CD14-positive monocyte (primary cell): ENCODE measurements at regions not wholly inside any gene's neighbourhood (a gene's known extent, or its start where the extent isn't known, plus 50 kb on each side); places are given as distances from the start of the nearest gene placed in this dataset.
A peak's percentile ranks its signal among the peaks of the same experiment; 100 is the strongest.

Experiments used
- DNase-seq, 3 donors: peaks; one replicate each; pipeline ENCODE4 v3.0.0-alpha.2; 2011 to 2022
- H2AFZ ChIP-seq: 2 replicates; pipeline ENCODE4 v1.6.0; 2012; ENCODE audit warnings: mild to moderate bottlenecking, low read depth, low read length, inconsistent platforms; ENCODE audit not compliant: insufficient read depth, poor library complexity, severe bottlenecking
- H3K27ac ChIP-seq, 2 donors: 1 replicate in 1 of 2; 2 replicates in 1 of 2; pipeline ENCODE4 v1.5.1; 2012 to 2013; ENCODE audit warnings: low read length in 2 of 2, control low read depth in 1 of 2, inconsistent platforms in 1 of 2, low read depth in 1 of 2, mild to moderate bottlenecking in 1 of 2
- H3K27me3 ChIP-seq, 2 donors: one replicate each; pipeline versions ENCODE4 v1.6.0 to v1.6.1; 2011 to 2013; ENCODE audit warnings: low read length in 2 of 2; ENCODE audit not compliant: control insufficient read depth in 2 of 2, insufficient read depth in 2 of 2
- H3K36me3 ChIP-seq, 2 donors: replicated peaks in 1 of 2; 1 replicate in 1 of 2; 2 replicates in 1 of 2; pipeline versions ENCODE4 v1.5.1 to v1.6.1; 2012 to 2013; ENCODE audit warnings: low read length in 2 of 2, control low read depth in 1 of 2, inconsistent platforms in 1 of 2, mild to moderate bottlenecking in 1 of 2; ENCODE audit not compliant: insufficient read depth in 2 of 2, control insufficient read depth in 1 of 2
- H3K4me1 ChIP-seq, 2 donors: 1 replicate in 1 of 2; 2 replicates in 1 of 2; pipeline versions ENCODE4 v1.5.1 to v1.6.1; 2012 to 2013; ENCODE audit warnings: low read length in 2 of 2, control low read depth in 1 of 2, inconsistent platforms in 1 of 2, mild to moderate bottlenecking in 1 of 2, moderate library complexity in 1 of 2; ENCODE audit not compliant: insufficient read depth in 2 of 2, control insufficient read depth in 1 of 2
- H3K4me2 ChIP-seq: replicated peaks from 2 replicates; pipeline ENCODE3; 2012; ENCODE audit warnings: low read length, moderate library complexity, mild to moderate bottlenecking; ENCODE audit not compliant: poor library complexity, severe bottlenecking; ENCODE audit errors: extremely low read depth
- H3K4me3 ChIP-seq, 3 experiments: fragments of 200-600 bp in 1 of 3; sonication (generic) in 1 of 3; replicated peaks in 1 of 3; 1 replicate in 2 of 3; 2 replicates in 1 of 3; pipeline ENCODE4 v1.5.1; 2011 to 2013; ENCODE audit warnings: low read length in 3 of 3, mild to moderate bottlenecking in 3 of 3, control low read depth in 2 of 3, low read depth in 2 of 3, inconsistent platforms in 1 of 3, moderate library complexity in 1 of 3
- H3K79me2 ChIP-seq: 2 replicates; pipeline ENCODE4 v1.6.0; 2012; ENCODE audit warnings: mild to moderate bottlenecking, control low read depth, inconsistent platforms, low read length, moderate library complexity; ENCODE audit not compliant: insufficient read depth
- H3K9ac ChIP-seq: 2 replicates; pipeline ENCODE4 v1.6.0; 2017; ENCODE audit warnings: low read length, mild to moderate bottlenecking; ENCODE audit not compliant: insufficient read depth, poor library complexity, severe bottlenecking
- H3K9me3 ChIP-seq, 2 donors: replicated peaks in 1 of 2; 1 replicate in 1 of 2; 2 replicates in 1 of 2; pipeline versions ENCODE4 v1.5.1 to v1.6.1; 2012 to 2013; ENCODE audit warnings: low read length in 2 of 2, control low read depth in 1 of 2; ENCODE audit not compliant: control insufficient read depth in 1 of 2, insufficient read depth in 1 of 2
- H4K20me1 ChIP-seq: 2 replicates; pipeline ENCODE4 v1.6.0; 2012; ENCODE audit warnings: mild to moderate bottlenecking, low read length, control low read depth, moderate library complexity; ENCODE audit not compliant: insufficient read depth
- H3K27ac Mint-ChIP-seq, 7 donors: one replicate each; pipeline ENCODE4 v1.8.0; 2020; ENCODE audit warnings: mild to moderate bottlenecking in 7 of 7, mixed read lengths in 7 of 7, moderate library complexity in 6 of 7, inconsistent platforms in 2 of 7
- H3K27me3 Mint-ChIP-seq, 3 donors: one replicate each; pipeline ENCODE4 v1.8.0; 2021 to 2022; ENCODE audit warnings: low read depth in 3 of 3, mild to moderate bottlenecking in 3 of 3, mixed read lengths in 3 of 3, moderate library complexity in 3 of 3, inconsistent platforms in 1 of 3
- H3K36me3 Mint-ChIP-seq, 2 donors: one replicate each; pipeline ENCODE4 v1.8.0; 2020; ENCODE audit warnings: mixed read lengths in 2 of 2, inconsistent platforms in 1 of 2, mild to moderate bottlenecking in 1 of 2
- H3K4me1 Mint-ChIP-seq: one replicate; pipeline ENCODE4 v1.8.0; 2020; ENCODE audit warnings: mild to moderate bottlenecking, mixed read lengths
- H3K4me3 Mint-ChIP-seq, 2 donors: one replicate each; pipeline ENCODE4 v1.8.0; 2020; ENCODE audit warnings: mild to moderate bottlenecking in 2 of 2, mixed read lengths in 2 of 2, moderate library complexity in 1 of 2
- H3K9me3 Mint-ChIP-seq, 7 donors: one replicate each; pipeline ENCODE4 v1.8.0; 2020 to 2022; ENCODE audit warnings: mixed read lengths in 7 of 7, mild to moderate bottlenecking in 6 of 7, moderate library complexity in 6 of 7, inconsistent platforms in 2 of 7
- WGBS: methylation state at CpG from one replicate; pipeline ENCODE4 v1.1.5; 2013; ENCODE audit warnings: missing lambda C conversion rate; ENCODE audit not compliant: insufficient coverage; 5-methylcytosine and 5-hydroxymethylcytosine counted together
- intact Hi-C, 2 donors: fragments of 100-400 bp; cut with micrococcal nuclease; formaldehyde crosslinking; loops; one replicate each; pipeline versions ENCODE4 v1.15.0 to v1.15.1; 2023
- TF ChIP-seq, protein P1 (sequence below): fragments of 200-600 bp; IDR thresholded peaks from one replicate; pipeline ENCODE4 v1.8.0; 2022; ENCODE audit warnings: antibody characterized with exemption, mild to moderate bottlenecking

DNA sequence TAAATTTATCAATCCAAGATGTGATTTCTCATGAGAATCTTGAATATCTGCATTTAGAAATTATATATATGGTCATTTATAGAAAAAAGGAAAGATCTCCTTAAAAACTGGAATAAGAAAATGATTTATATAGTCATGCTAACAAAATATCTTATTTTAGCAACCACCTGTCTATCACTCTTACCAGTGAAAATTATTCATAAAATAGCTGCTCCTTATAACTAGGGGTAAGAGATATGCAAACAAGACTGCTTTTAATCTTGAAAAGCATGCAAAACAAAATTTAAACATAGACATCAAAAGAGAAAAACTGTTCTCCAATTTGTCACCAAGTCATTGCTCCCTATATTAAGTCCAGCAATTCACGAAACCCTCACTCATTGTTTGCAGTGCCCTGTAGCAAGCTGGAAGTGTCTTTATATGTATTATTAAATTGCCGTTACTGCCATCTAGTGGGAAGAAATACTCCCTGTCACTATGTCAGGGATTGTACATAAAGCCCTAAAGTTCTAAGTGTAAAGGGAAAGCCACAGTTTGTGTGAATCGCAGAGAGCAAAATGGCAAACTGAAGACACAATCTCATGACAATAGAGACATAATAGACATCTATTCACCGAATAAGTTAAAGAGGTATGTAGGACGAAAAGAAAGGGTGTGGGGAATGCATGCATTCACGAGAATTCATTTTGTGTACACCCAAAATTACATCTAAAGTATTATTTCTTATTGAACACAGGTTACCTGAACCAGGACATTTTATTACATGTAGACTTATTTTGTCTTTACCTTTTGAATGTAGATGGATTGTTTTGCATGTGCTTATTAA lies 600.5 kb downstream of the USP25 start:
- Mint-ChIP-seq H3K36me3 (no peaks in the 10 kb centered on the region), H3K4me1 (no peaks in the 10 kb centered on the region), H3K4me3 (no peak overlapping the region), H3K27me3 (peaks cover 0 to 3% (median 0%) of the 10 kb centered on the region in 3 donors), H3K9me3 (peaks cover 0 to 2% (median 0%) of the 10 kb centered on the region in 7 donors), H3K27ac (no peak overlapping the region)
- intact Hi-C loops, result loop anchor here (5.0 to 10.0 kb wide), 2 partner anchors 245 to 248 kb away; no protein-coding TSS in a partner anchor
- Histone ChIP-seq H4K20me1 (no peaks in the 10 kb centered on the region), H2AFZ (no peak overlapping the region), H3K9me3 (no peaks in the 10 kb centered on the region), H3K36me3 (no peaks in the 10 kb centered on the region), H3K27me3 (no peaks in the 10 kb centered on the region), H3K9ac (no peak overlapping the region), H3K4me3 (no peak overlapping the region), H3K79me2 (no peaks in the 10 kb centered on the region), H3K27ac (no peak overlapping the region), H3K4me1 (no peaks in the 10 kb centered on the region), H3K4me2 (no peak overlapping the region)
- TF ChIP-seq, protein P1, sequence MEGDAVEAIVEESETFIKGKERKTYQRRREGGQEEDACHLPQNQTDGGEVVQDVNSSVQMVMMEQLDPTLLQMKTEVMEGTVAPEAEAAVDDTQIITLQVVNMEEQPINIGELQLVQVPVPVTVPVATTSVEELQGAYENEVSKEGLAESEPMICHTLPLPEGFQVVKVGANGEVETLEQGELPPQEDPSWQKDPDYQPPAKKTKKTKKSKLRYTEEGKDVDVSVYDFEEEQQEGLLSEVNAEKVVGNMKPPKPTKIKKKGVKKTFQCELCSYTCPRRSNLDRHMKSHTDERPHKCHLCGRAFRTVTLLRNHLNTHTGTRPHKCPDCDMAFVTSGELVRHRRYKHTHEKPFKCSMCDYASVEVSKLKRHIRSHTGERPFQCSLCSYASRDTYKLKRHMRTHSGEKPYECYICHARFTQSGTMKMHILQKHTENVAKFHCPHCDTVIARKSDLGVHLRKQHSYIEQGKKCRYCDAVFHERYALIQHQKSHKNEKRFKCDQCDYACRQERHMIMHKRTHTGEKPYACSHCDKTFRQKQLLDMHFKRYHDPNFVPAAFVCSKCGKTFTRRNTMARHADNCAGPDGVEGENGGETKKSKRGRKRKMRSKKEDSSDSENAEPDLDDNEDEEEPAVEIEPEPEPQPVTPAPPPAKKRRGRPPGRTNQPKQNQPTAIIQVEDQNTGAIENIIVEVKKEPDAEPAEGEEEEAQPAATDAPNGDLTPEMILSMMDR, result peak; percentile 71
- DNase-seq, result peak; percentile 9 to 44 (median 20)
- no CpG with 5 or more reads among the region's 6 CpGs for WGBS

- WGBS, result 86% methylated on average over 2 of the region's 5 CpGs
- Histone ChIP-seq H3K27me3 (no peaks in the 10 kb centered on the region), H3K27ac (no peak overlapping the region), H3K9me3 (no peaks in the 10 kb centered on the region), H4K20me1 (no peaks in the 10 kb centered on the region), H2AFZ (no peak overlapping the region), H3K79me2 (no peaks in the 10 kb centered on the region), H3K36me3 (no peaks in the 10 kb centered on the region), H3K4me2 (no peak overlapping the region), H3K4me1 (no peaks in the 10 kb centered on the region), H3K9ac (no peak overlapping the region), H3K4me3 (no peak overlapping the region)
- intact Hi-C loops, result loop anchor here (5.0 to 10.0 kb wide), 2 partner anchors 246 to 249 kb away; no protein-coding TSS in a partner anchor
- H3K4me3 Mint-ChIP-seq, result no peak overlapping the region
- H3K27ac Mint-ChIP-seq, result no peak overlapping the region
- TF ChIP-seq, protein P1, result no peak
- H3K36me3 Mint-ChIP-seq, result no peaks in the 10 kb centered on the region
- peaks cover 0 to 2% (median 0%) of the 10 kb centered on the region in 7 donors for H3K9me3 Mint-ChIP-seq
- no peak for DNase-seq
- H3K4me1 Mint-ChIP-seq, result no peaks in the 10 kb centered on the region
- peaks cover 0 to 3% (median 0%) of the 10 kb centered on the region in 3 donors for H3K27me3 Mint-ChIP-seq
Measured at GRCh38 chr21:16330908-16331268, 601.1 kb downstream of the USP25 start.
